Hepatocyte (in vitro differentiated cells): ENCODE measurements at regions not wholly inside any gene's neighbourhood (a gene's known extent, or its start where the extent isn't known, plus 50 kb on each side); places are given as distances from the start of the nearest gene placed in this dataset.
"Not testable (repeated sequence)": the region's sequence is repeated elsewhere in the genome, so short reads cannot be mapped to it uniquely, and the experiment has no call there.

Source experiments
- DNase-seq: peaks from one replicate; pipeline ENCODE4 v3.0.0-alpha.2; 2016; ENCODE audit warnings: low spot score
- H2AFZ ChIP-seq: fragments of 200-600 bp; sonication (generic); 2 replicates; pipeline ENCODE4 v1.6.0; 2016; ENCODE audit warnings: antibody characterized with exemption, mild to moderate bottlenecking
- H3K27ac ChIP-seq: fragments of 200-600 bp; sonication (generic); 2 replicates; pipeline ENCODE4 v1.5.1; 2016; ENCODE audit warnings: mild to moderate bottlenecking
- H3K27me3 ChIP-seq: fragments of 200-600 bp; sonication (generic); 2 replicates; pipeline ENCODE4 v1.6.1; 2016
- H3K36me3 ChIP-seq: fragments of 200-600 bp; sonication (generic); replicated peaks from 2 replicates; pipeline ENCODE4 v1.5.1; 2016; ENCODE audit warnings: low read depth; ENCODE audit not compliant: insufficient read depth
- H3K4me1 ChIP-seq: fragments of 200-600 bp; sonication (generic); 2 replicates; pipeline ENCODE4 v1.5.1; 2016; ENCODE audit warnings: mild to moderate bottlenecking, moderate library complexity; ENCODE audit not compliant: insufficient read depth
- H3K4me2 ChIP-seq: fragments of 200-600 bp; sonication (generic); 2 replicates; pipeline ENCODE4 v1.6.0; 2016
- H3K4me3 ChIP-seq: fragments of 200-600 bp; sonication (generic); 2 replicates; pipeline ENCODE4 v1.5.1; 2016; ENCODE audit warnings: mild to moderate bottlenecking
- H3K79me2 ChIP-seq: fragments of 200-600 bp; sonication (generic); 2 replicates; pipeline ENCODE4 v1.6.0; 2017; ENCODE audit warnings: mild to moderate bottlenecking
- H3K9me2 ChIP-seq: fragments of 200-600 bp; sonication (generic); replicated peaks from 2 replicates; pipeline ENCODE4 v1.6.0; 2017; ENCODE audit warnings: mild to moderate bottlenecking; ENCODE audit not compliant: insufficient read depth
- H3K9me3 ChIP-seq: fragments of 200-600 bp; sonication (generic); 2 replicates; pipeline ENCODE4 v1.5.1; 2016; ENCODE audit warnings: low read depth, mild to moderate bottlenecking
- H4K20me1 ChIP-seq: fragments of 200-600 bp; sonication (generic); 2 replicates; pipeline ENCODE4 v1.6.0; 2016; ENCODE audit warnings: mild to moderate bottlenecking; ENCODE audit not compliant: insufficient read depth, poor library complexity, severe bottlenecking
- EZH2 ChIP-seq: fragments of 200-600 bp; sonication (generic); IDR thresholded peaks from 2 replicates; pipeline ENCODE4 v1.6.1; 2016; ENCODE audit warnings: antibody characterized with exemption, mild to moderate bottlenecking, borderline replicate concordance
- EZH2phosphoT487 ChIP-seq: fragments of 200-600 bp; sonication (generic); IDR thresholded peaks from one replicate; pipeline ENCODE4 v1.6.1; 2018; ENCODE audit warnings: antibody characterized with exemption, mild to moderate bottlenecking, low read depth, moderate library complexity; ENCODE audit not compliant: unreplicated experiment, severe bottlenecking
- WGBS: methylation state at CpG from one replicate; pipeline ENCODE4 v1.1.6; 2016; ENCODE audit warnings: low lambda C conversion rate; ENCODE audit errors: missing lambda C conversion rate; 5-methylcytosine and 5-hydroxymethylcytosine counted together
- TF ChIP-seq, protein P1 (sequence below): fragments of 200-600 bp; sonication (generic); IDR thresholded peaks from 2 replicates; pipeline ENCODE4 v1.5.1; 2016; ENCODE audit warnings: antibody characterized with exemption, mild to moderate bottlenecking; ENCODE audit not compliant: poor library complexity

DNA sequence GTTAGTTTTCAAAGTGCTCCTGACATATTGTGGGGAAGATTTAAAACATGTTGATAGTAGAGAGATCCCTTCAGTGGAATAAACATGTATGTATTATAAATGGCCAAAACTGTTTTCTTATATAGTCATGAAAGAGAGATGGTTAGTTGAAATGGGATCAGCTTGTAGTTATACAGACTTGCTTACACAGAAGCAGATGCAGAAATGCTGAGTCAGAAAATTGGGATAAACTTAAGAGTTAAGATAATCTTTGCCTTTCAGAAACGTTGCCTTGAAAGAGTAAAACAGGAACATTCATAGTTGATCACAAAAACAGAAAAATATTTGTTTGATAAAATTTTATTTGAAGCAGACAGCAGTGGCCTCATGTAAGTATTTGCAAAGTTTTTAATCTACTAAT lies 433.2 kb upstream of the BCHE start:
- 32% methylated on average over 1 of the region's 1 CpG for WGBS
- H3K4me2 ChIP-seq, result no peak overlapping the region
- no peaks in the 10 kb centered on the region for H3K36me3 ChIP-seq
- no peak overlapping the region for H3K4me3 ChIP-seq
- no peak for DNase-seq
- no peak overlapping the region for H3K27ac ChIP-seq
- H3K9me3 ChIP-seq, result no peaks in the 10 kb centered on the region
- TF ChIP-seq EZH2 (no peak), EZH2phosphoT487 (no peak)
- TF ChIP-seq, protein P1, sequence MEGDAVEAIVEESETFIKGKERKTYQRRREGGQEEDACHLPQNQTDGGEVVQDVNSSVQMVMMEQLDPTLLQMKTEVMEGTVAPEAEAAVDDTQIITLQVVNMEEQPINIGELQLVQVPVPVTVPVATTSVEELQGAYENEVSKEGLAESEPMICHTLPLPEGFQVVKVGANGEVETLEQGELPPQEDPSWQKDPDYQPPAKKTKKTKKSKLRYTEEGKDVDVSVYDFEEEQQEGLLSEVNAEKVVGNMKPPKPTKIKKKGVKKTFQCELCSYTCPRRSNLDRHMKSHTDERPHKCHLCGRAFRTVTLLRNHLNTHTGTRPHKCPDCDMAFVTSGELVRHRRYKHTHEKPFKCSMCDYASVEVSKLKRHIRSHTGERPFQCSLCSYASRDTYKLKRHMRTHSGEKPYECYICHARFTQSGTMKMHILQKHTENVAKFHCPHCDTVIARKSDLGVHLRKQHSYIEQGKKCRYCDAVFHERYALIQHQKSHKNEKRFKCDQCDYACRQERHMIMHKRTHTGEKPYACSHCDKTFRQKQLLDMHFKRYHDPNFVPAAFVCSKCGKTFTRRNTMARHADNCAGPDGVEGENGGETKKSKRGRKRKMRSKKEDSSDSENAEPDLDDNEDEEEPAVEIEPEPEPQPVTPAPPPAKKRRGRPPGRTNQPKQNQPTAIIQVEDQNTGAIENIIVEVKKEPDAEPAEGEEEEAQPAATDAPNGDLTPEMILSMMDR, result no peak
- H2AFZ ChIP-seq, result no peak overlapping the region
- no peaks in the 10 kb centered on the region for H4K20me1 ChIP-seq
- no peaks in the 10 kb centered on the region for H3K9me2 ChIP-seq
- H3K27me3 ChIP-seq, result no peaks in the 10 kb centered on the region
- no peaks in the 10 kb centered on the region for H3K79me2 ChIP-seq
- H3K4me1 ChIP-seq, result no peaks in the 10 kb centered on the region

DNA sequence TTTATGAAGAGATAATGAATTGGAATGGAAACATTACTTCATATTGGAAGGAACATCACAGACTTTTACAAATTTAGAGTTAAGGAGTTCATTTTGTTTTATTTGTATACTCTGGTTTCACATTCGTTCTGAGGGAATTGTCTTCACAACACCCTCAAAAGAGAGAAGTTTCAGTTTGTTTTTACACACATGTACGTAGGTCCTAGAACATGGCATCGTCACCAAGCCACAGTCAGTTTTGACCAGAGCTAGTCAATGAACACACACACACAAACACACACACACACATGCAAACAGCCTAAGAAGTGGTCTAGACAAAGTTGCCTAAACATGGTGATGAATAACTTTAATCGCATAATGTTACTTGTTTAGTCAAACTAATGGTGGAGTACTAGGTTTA lies 427.9 kb upstream of the BCHE start:
- Histone ChIP-seq H2AFZ (no peak overlapping the region), H4K20me1 (no peaks in the 10 kb centered on the region), H3K9me3 (no peaks in the 10 kb centered on the region), H3K27ac (no peak overlapping the region), H3K79me2 (no peaks in the 10 kb centered on the region), H3K36me3 (no peaks in the 10 kb centered on the region), H3K4me1 (no peaks in the 10 kb centered on the region), H3K4me3 (no peak overlapping the region), H3K4me2 (no peak overlapping the region), H3K27me3 (no peaks in the 10 kb centered on the region), H3K9me2 (no peaks in the 10 kb centered on the region)
- no peak for DNase-seq
- WGBS, result 89% methylated on average over 4 of the region's 4 CpGs
- no peak for TF ChIP-seq EZH2
- no peak for TF ChIP-seq EZH2phosphoT487
- TF ChIP-seq, protein P1, result no peak

DNA sequence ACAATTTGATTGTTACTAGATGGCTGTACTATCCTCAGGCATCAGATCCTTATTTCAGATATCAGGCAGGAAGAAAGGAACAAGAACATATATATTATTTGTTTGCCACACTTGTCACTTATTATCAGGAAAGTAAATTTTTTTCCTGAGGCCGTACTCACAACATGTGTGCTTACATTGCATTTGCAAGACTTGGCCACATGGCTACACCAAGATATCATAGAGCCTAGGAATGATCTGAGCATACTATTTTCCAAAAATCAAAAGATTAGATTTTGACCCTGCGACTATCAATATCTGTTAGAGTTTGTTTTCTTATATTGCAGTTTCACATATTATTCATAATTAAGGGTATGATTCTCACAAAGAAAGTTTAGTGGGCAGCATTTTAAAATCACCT lies 426.2 kb upstream of the BCHE start:
- no peaks in the 10 kb centered on the region for H4K20me1 ChIP-seq
- DNase-seq, result no peak

DNA sequence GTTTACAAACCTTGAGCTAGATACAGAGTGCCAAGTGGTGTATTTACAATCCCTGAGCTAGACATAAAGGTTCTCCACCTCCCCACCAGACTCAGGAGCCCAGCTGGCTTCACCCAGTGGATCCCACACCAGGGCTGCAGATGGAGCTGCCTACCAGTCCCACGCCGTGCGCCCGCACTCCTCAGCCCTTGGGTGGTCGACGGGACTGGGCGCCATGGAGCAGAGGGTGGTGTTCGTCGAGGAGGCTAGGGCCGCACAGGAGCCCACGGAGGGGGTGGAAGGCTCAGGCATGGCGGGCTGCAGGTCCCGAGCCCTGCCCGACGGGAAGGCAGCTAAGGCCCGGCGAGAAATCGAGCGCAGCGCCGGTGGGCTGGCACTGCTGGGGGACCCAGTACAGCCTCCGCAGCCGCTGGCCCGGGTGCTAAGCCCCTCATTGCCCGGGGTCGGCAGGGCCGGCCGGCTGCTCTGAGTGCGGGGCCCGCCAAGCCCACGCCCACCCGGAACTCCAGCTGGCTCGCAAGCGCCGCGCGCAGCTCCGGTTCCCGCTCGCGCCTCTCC lies 421.1 kb upstream of the BCHE start:
- H2AFZ ChIP-seq, H3K27ac ChIP-seq, H3K9me2 ChIP-seq, H3K79me2 ChIP-seq, H3K27me3 ChIP-seq, DNase-seq, H3K36me3 ChIP-seq, H4K20me1 ChIP-seq, H3K4me2 ChIP-seq, H3K4me1 ChIP-seq, H3K4me3 ChIP-seq, H3K9me3 ChIP-seq: not testable (repeated sequence)
- 96% methylated on average over 19 of the region's 41 CpGs for WGBS

More for the DNA sequence above, 426.2 kb upstream of the BCHE start:
- Histone ChIP-seq H3K79me2 (no peaks in the 10 kb centered on the region), H3K4me3 (no peak overlapping the region), H3K36me3 (no peaks in the 10 kb centered on the region), H3K27me3 (no peaks in the 10 kb centered on the region), H3K27ac (no peak overlapping the region), H3K4me1 (no peaks in the 10 kb centered on the region), H3K4me2 (no peak overlapping the region), H3K9me3 (no peaks in the 10 kb centered on the region), H3K9me2 (no peaks in the 10 kb centered on the region), H2AFZ (no peak overlapping the region)
- WGBS, result 86% methylated on average over 2 of the region's 2 CpGs
- TF ChIP-seq EZH2phosphoT487, result no peak
- TF ChIP-seq, protein P1, result peak; percentile 22
